Esophagus muscularis mucosa (tissue), 4 donors: ENCODE measurements at regions not wholly inside any gene's neighbourhood (a gene's known extent, or its start where the extent isn't known, plus 50 kb on each side); places are given as distances from the start of the nearest gene placed in this dataset.

Experiments
- DNase-seq: peaks from one replicate; pipeline ENCODE4 v3.0.0-alpha.2; 2017; ENCODE audit errors: extremely low spot score
- H3K27ac ChIP-seq, 4 donors: fragments of 200-600 bp; sonication (generic); replicated peaks in 1 of 4; 1 replicate in 3 of 4; 2 replicates in 1 of 4; pipeline ENCODE4 v1.5.1; 2016 to 2019; ENCODE audit warnings: mild to moderate bottlenecking in 1 of 4
- H3K27me3 ChIP-seq, 4 donors: fragments of 200-600 bp; sonication (generic); one replicate each; pipeline versions ENCODE4 v1.5.1 to v1.6.0; 2016 to 2019
- H3K36me3 ChIP-seq, 4 donors: fragments of 200-600 bp; sonication (generic); one replicate each; pipeline ENCODE4 v1.5.1; 2016 to 2019
- H3K4me1 ChIP-seq, 4 donors: fragments of 200-600 bp; sonication (generic); one replicate each; pipeline ENCODE4 v1.5.1; 2016 to 2019
- H3K4me3 ChIP-seq, 4 donors: fragments of 200-600 bp; sonication (generic); 1 replicate in 2 of 4; 2 replicates in 2 of 4; pipeline ENCODE4 v1.5.1; 2016 to 2019; ENCODE audit warnings: mild to moderate bottlenecking in 4 of 4, moderate library complexity in 1 of 4
- H3K9me3 ChIP-seq, 4 donors: fragments of 200-600 bp; sonication (generic); 1 replicate in 3 of 4; 2 replicates in 1 of 4; pipeline ENCODE4 v1.5.1; 2016 to 2019
- EP300 ChIP-seq: sonication (generic); formaldehyde crosslinking; IDR thresholded peaks from one replicate; pipeline ENCODE4 v1.6.1; 2017; ENCODE audit warnings: antibody characterized with exemption
- POLR2A ChIP-seq: fragments of 450-650 bp; IDR thresholded peaks from one replicate; pipeline ENCODE4 v1.6.1; 2017; ENCODE audit warnings: antibody characterized with exemption, moderate library complexity, mild to moderate bottlenecking, low read depth
- POLR2AphosphoS5 ChIP-seq, 2 donors: sonication (generic); formaldehyde crosslinking; IDR thresholded peaks; one replicate each; pipeline ENCODE4 v1.6.1; 2017; ENCODE audit warnings: antibody characterized with exemption in 2 of 2
- WGBS: methylation state at CpG from one replicate; pipeline ENCODE4 v1.1.5; 2018; 5-methylcytosine and 5-hydroxymethylcytosine counted together
- intact Hi-C: fragments of 100-400 bp; cut with DNase I; formaldehyde crosslinking; loops from one replicate; pipeline ENCODE4 v1.15.1; 2023
- TF ChIP-seq, protein P1 (sequence below), 3 experiments: fragments of 200-600 bp in 2 of 3; fragments of 450-650 bp in 1 of 3; sonication (generic) in 2 of 3; IDR thresholded peaks; one replicate each; pipeline ENCODE4 v1.5.1; 2017 to 2019; ENCODE audit warnings: antibody characterized with exemption in 3 of 3, mild to moderate bottlenecking in 2 of 3, moderate library complexity in 1 of 3

DNA sequence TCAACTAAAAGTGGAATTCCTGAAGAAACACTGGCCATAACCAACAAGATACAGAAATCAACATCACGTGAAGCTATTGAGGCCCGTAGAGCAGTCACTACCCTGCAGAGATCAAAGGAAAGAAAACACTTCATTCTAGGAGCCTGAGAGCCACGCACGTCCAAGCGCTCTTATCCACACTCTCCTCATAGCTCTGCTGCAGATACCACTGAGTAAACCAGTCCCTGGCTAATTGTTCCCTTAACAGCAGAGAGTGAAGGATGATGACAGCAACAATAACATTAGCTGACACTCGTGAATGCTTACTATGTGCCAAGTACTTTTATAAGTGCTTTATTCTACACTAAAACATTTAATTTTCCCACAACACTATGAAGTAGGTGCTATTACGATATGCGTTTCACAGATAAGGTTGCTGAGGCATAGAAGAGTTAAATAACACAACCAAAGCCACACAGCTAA lies 271.0 kb upstream of the GADL1 start:
- H3K36me3 ChIP-seq, result no peaks in the 10 kb centered on the region
- 41% methylated on average over 8 of the region's 8 CpGs for WGBS
- intact Hi-C loops, result no loop called here

DNA sequence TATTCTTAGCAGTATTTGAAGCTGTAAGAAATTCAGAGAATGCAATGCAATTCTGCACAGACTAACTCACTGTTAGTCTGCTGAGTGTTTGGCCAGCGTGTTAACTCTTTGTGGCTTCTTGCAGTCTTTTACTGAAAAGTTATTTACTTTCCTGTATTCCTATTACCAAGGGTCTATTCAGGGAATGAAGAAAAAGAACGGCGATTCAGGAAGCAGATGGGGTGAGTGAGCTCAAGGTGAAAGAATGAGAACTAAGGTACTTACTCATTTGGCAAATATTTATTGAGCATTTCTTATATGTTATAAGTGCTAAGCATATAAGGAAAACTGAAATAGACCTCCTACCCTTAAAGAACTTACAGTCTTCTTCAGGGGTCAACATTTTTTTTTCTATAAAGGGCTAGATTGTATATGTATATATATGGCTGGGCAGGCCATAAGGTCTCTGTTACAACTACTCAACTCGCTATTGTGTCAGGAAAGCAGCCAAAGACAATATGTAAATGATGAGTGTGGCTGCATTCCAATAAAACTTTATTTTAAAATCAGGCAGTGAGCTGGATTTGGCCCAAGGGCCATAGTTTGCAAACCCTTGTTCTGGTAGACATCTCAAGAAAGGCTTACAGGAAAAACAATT lies 271.9 kb upstream of the GADL1 start:
- intact Hi-C loops, result no loop called here
- H3K36me3 ChIP-seq, result no peaks in the 10 kb centered on the region
- no peaks in the 10 kb centered on the region for H3K27me3 ChIP-seq
- DNase-seq, result no peak
- H3K4me1 ChIP-seq, result peaks cover 12 to 35% (median 22%) of the 10 kb centered on the region in 4 donors
- 23% methylated on average over 4 of the region's 4 CpGs for WGBS
- H3K27ac ChIP-seq, result no peak overlapping the region
- TF ChIP-seq EP300, result no peak
- TF ChIP-seq, protein P1, sequence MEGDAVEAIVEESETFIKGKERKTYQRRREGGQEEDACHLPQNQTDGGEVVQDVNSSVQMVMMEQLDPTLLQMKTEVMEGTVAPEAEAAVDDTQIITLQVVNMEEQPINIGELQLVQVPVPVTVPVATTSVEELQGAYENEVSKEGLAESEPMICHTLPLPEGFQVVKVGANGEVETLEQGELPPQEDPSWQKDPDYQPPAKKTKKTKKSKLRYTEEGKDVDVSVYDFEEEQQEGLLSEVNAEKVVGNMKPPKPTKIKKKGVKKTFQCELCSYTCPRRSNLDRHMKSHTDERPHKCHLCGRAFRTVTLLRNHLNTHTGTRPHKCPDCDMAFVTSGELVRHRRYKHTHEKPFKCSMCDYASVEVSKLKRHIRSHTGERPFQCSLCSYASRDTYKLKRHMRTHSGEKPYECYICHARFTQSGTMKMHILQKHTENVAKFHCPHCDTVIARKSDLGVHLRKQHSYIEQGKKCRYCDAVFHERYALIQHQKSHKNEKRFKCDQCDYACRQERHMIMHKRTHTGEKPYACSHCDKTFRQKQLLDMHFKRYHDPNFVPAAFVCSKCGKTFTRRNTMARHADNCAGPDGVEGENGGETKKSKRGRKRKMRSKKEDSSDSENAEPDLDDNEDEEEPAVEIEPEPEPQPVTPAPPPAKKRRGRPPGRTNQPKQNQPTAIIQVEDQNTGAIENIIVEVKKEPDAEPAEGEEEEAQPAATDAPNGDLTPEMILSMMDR (IDR thresholded peaks at IDR 0.05), result no peak
- no peak for TF ChIP-seq POLR2A
- TF ChIP-seq POLR2AphosphoS5 (IDR thresholded peaks at IDR 0.05), result no peak
- H3K4me3 ChIP-seq, result no peak overlapping the region
- no peaks in the 10 kb centered on the region for H3K9me3 ChIP-seq

More for the DNA sequence above, 271.0 kb upstream of the GADL1 start:
- Histone ChIP-seq H3K27me3 (no peaks in the 10 kb centered on the region), H3K4me1 (peaks cover 12 to 26% (median 19%) of the 10 kb centered on the region in 4 donors), H3K9me3 (no peaks in the 10 kb centered on the region), H3K4me3 (no peak overlapping the region), H3K27ac (no peak overlapping the region)
- TF ChIP-seq, protein P1 (IDR thresholded peaks at IDR 0.05), result no peak
- no peak for TF ChIP-seq POLR2AphosphoS5 (IDR thresholded peaks at IDR 0.05)
- TF ChIP-seq POLR2A, result no peak
- TF ChIP-seq EP300, result no peak
- DNase-seq, result no peak

DNA sequence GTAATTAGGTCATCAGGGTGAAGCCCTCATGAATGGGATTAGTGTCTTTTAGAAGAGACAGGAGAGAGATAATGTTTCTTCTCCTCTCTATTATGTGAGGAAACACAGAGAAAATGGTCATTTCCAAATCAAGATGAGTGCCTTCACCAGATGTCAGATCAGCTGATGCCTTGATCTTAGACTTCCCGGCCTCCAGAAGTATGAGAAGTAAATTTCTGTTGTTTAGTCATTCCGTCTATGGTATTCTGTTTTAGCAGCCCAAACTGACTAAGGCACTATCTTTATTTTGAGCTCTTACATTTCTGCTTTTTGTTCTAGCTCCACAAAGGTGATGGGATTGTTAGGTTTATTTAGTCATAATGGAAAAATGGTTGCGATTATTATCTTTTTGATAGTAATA lies 273.2 kb upstream of the GADL1 start:
- Histone ChIP-seq H3K27ac (no peak overlapping the region), H3K36me3 (no peaks in the 10 kb centered on the region), H3K4me1 (peaks cover 12 to 38% (median 22%) of the 10 kb centered on the region in 4 donors), H3K27me3 (no peaks in the 10 kb centered on the region), H3K9me3 (no peaks in the 10 kb centered on the region), H3K4me3 (no peak overlapping the region)
- intact Hi-C loops, result no loop called here
- TF ChIP-seq, protein P1 (IDR thresholded peaks at IDR 0.05), result no peak
- TF ChIP-seq EP300 (no peak), POLR2AphosphoS5 (IDR thresholded peaks at IDR 0.05) (no peak), POLR2A (no peak)
- 95% methylated on average over 3 of the region's 3 CpGs for WGBS
- DNase-seq, result no peak

DNA sequence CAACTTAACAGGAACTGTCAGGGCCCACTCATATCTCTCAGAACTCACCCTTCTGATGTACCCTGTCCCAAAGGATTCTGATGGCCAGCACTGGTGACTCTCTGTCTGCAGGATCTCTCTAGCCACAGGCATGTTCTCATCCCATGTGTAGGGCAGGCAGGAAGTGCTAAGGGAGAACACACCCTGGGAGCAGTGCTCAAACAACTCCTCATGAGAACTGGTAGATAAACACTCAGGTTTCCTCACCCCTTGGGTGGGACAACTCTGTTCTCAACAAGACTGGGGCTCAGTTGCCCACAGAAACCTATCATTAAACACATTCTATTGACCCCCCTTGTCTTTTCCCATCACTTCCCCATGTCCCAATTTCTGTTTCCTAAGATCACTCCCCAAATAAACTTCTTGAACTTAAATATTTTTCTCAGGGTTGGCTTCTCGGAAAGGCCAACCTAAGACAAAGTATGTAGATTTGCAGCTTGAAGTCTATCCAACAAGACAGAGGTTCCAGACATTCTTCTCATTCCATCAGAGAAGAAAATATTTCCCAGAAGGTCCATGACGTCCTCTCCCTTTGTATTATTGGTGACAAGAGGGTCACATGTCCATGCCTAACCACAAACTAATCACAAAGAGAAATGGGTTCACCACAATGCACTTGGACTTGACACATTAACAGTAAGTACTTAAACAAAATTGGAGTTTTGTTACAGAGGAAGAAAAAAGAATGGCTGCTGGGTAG lies 276.6 kb upstream of the GADL1 start:
- no peak for DNase-seq
- Histone ChIP-seq H3K4me3 (no peak overlapping the region), H3K27ac (peak overlapping the region in 1 of 4 donors; percentile 1), H3K9me3 (no peaks in the 10 kb centered on the region), H3K36me3 (no peaks in the 10 kb centered on the region), H3K4me1 (peaks cover 0 to 26% (median 11%) of the 10 kb centered on the region in 4 donors), H3K27me3 (no peaks in the 10 kb centered on the region)
- WGBS, result 58% methylated on average over 2 of the region's 2 CpGs
- intact Hi-C loops, result no loop called here
- TF ChIP-seq, protein P1 (IDR thresholded peaks at IDR 0.05), result no peak
- TF ChIP-seq EP300, result no peak
- no peak for TF ChIP-seq POLR2A
- TF ChIP-seq POLR2AphosphoS5 (IDR thresholded peaks at IDR 0.05), result no peak
